Endothelial cell of umbilical vein (primary cell): ENCODE measurements at regions not wholly inside any gene's neighbourhood (a gene's known extent, or its start where the extent isn't known, plus 50 kb on each side); places are given as distances from the start of the nearest gene placed in this dataset.

Experiments
- EZH2 ChIP-seq: IDR thresholded peaks from 2 replicates; pipeline ENCODE4 v1.6.1; 2012; ENCODE audit warnings: borderline replicate concordance, low read depth, mild to moderate bottlenecking, moderate library complexity, low read length, inconsistent platforms; ENCODE audit not compliant: severe bottlenecking
- FOS ChIP-seq: IDR thresholded peaks from 2 replicates; pipeline ENCODE4 v1.6.1; 2011; ENCODE audit warnings: mild to moderate bottlenecking, low read length, moderate library complexity, borderline replicate concordance; ENCODE audit not compliant: insufficient read depth
- GATA2 ChIP-seq: IDR thresholded peaks from 2 replicates; pipeline ENCODE4 v1.7.0; 2011; ENCODE audit warnings: low read depth, mild to moderate bottlenecking, moderate library complexity, mixed read lengths, low read length; ENCODE audit not compliant: insufficient read length, insufficient read depth
- POLR2A ChIP-seq: IDR thresholded peaks from 2 replicates; pipeline ENCODE4 v1.6.1; 2012; ENCODE audit warnings: low read depth, mild to moderate bottlenecking, control low read depth, low read length
- POLR2AphosphoS5 ChIP-seq: IDR thresholded peaks from 2 replicates; pipeline ENCODE4 v1.6.1; 2012; ENCODE audit warnings: low read depth, mild to moderate bottlenecking, control low read depth, low read length, moderate library complexity; ENCODE audit not compliant: insufficient read depth
- TF ChIP-seq, protein P1 (sequence below), 2 donors: IDR thresholded peaks; 1 replicate in 1 of 2; 2 replicates in 1 of 2; pipeline ENCODE4 v1.5.1; 2011; ENCODE audit warnings: low read length in 2 of 2, mild to moderate bottlenecking in 2 of 2, moderate library complexity in 2 of 2, control low read depth in 1 of 2, inconsistent platforms in 1 of 2, low read depth in 1 of 2; ENCODE audit not compliant: insufficient read depth in 1 of 2; ENCODE audit errors: extremely low read depth in 1 of 2
- TF ChIP-seq, protein P2 (sequence below): IDR thresholded peaks from 2 replicates; pipeline ENCODE4 v1.6.1; 2011; ENCODE audit not compliant: insufficient read depth, insufficient read length

DNA sequence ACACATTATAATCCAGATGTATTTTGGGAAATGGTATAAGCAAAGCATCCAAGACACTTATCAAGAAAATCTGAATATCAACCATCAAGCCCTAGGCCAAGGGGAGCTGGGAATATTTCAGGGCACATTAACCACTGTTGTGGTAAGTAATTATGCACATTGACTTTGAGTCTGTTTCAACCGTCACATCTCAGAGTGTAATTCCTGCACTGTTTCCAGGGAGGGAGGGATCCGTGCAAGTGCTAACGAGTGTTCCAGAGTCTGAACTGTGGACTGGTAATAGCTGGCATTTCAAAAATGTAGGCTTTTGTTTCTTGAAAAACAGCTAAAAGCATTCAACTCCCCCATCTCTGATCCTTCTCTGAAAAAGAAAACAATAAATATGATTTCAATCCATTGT, 681.6 kb downstream of the BCL11A start:
- TF ChIP-seq, protein P1, sequence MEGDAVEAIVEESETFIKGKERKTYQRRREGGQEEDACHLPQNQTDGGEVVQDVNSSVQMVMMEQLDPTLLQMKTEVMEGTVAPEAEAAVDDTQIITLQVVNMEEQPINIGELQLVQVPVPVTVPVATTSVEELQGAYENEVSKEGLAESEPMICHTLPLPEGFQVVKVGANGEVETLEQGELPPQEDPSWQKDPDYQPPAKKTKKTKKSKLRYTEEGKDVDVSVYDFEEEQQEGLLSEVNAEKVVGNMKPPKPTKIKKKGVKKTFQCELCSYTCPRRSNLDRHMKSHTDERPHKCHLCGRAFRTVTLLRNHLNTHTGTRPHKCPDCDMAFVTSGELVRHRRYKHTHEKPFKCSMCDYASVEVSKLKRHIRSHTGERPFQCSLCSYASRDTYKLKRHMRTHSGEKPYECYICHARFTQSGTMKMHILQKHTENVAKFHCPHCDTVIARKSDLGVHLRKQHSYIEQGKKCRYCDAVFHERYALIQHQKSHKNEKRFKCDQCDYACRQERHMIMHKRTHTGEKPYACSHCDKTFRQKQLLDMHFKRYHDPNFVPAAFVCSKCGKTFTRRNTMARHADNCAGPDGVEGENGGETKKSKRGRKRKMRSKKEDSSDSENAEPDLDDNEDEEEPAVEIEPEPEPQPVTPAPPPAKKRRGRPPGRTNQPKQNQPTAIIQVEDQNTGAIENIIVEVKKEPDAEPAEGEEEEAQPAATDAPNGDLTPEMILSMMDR (IDR thresholded peaks at IDR 0.05; ENCODE audit: extremely low read depth in 1 of 2, insufficient read depth in 1 of 2, low read depth in 1 of 2, low read length in 2 of 2), result no peak
- TF ChIP-seq EZH2 (no peak), POLR2A (no peak), POLR2AphosphoS5 (no peak), GATA2 (no peak), FOS (no peak)
- TF ChIP-seq, protein P2, sequence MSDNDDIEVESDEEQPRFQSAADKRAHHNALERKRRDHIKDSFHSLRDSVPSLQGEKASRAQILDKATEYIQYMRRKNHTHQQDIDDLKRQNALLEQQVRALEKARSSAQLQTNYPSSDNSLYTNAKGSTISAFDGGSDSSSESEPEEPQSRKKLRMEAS, result no peak
